HL-60 (cell line): ENCODE measurements at regions not wholly inside any gene's neighbourhood (a gene's known extent, or its start where the extent isn't known, plus 50 kb on each side); places are given as distances from the start of the nearest gene placed in this dataset.

Experiments
- DNase-seq, 2 experiments: peaks; one replicate each; pipeline ENCODE4 v3.0.0-alpha.2; 2010 to 2020; ENCODE audit warnings: low read depth in 1 of 2, low spot score in 1 of 2
- H3K27ac ChIP-seq: fragments of 250-450 bp; sonication (Bioruptor Pico); replicated peaks from 2 replicates; pipeline ENCODE4 v1.5.1; 2020; ENCODE audit warnings: mild to moderate bottlenecking, moderate library complexity
- H3K27me3 ChIP-seq: fragments of 250-450 bp; sonication (Bioruptor Pico); 2 replicates; pipeline ENCODE4 v1.5.1; 2021; ENCODE audit warnings: mild to moderate bottlenecking, moderate library complexity; ENCODE audit not compliant: insufficient read depth, poor library complexity, severe bottlenecking
- H3K4me3 ChIP-seq: replicated peaks from 2 replicates; pipeline ENCODE4 v1.5.1; 2011; ENCODE audit warnings: mild to moderate bottlenecking, control low read depth, low read length; ENCODE audit not compliant: insufficient read depth
- CTCF ChIP-seq: IDR thresholded peaks from one replicate; pipeline ENCODE4 v1.5.1; 2011; ENCODE audit warnings: low read length, control low read depth, inconsistent platforms; ENCODE audit not compliant: insufficient read depth
- GABPA ChIP-seq: IDR thresholded peaks from 2 replicates; pipeline ENCODE4 v1.6.1; 2012; ENCODE audit warnings: low read depth
- POLR2AphosphoS5 ChIP-seq: IDR thresholded peaks from 2 replicates; pipeline ENCODE4 v1.6.1; 2012; ENCODE audit warnings: low read depth
- REST ChIP-seq: IDR thresholded peaks from 2 replicates; pipeline ENCODE4 v1.6.1; 2012; ENCODE audit warnings: low read depth; ENCODE audit not compliant: insufficient replicate concordance
- SPI1 ChIP-seq: IDR thresholded peaks from 2 replicates; pipeline ENCODE4 v1.6.1; 2012; ENCODE audit warnings: low read depth, mild to moderate bottlenecking, borderline replicate concordance

- Histone ChIP-seq H3K27ac (no peak overlapping the region), H3K27me3 (no peaks in the 10 kb centered on the region), H3K4me3 (no peak overlapping the region)
- DNase-seq: no peak
- TF ChIP-seq POLR2AphosphoS5 (no peak), SPI1 (no peak), REST (no peak), GABPA (no peak), CTCF (no peak)
These were observed 289.2 kb upstream of the EMCN start for GRCh38 chr4:100806988-100807387.

GRCh38 chr4:100805538-100805937, 287.7 kb upstream of the EMCN start:
- Histone ChIP-seq H3K27me3 (no peaks in the 10 kb centered on the region), H3K4me3 (no peak overlapping the region), H3K27ac (no peak overlapping the region)
- no peak for DNase-seq
- TF ChIP-seq SPI1: no peak
- no peak for TF ChIP-seq REST
- TF ChIP-seq POLR2AphosphoS5: no peak
- TF ChIP-seq CTCF: no peak

- no peak overlapping the region for H3K27ac ChIP-seq
- DNase-seq: no peak
- TF ChIP-seq REST: no peak
- TF ChIP-seq POLR2AphosphoS5: no peak
- TF ChIP-seq CTCF: no peak
- TF ChIP-seq GABPA: no peak
- TF ChIP-seq SPI1: no peak
- no peak overlapping the region for H3K4me3 ChIP-seq
- no peaks in the 10 kb centered on the region for H3K27me3 ChIP-seq
These were observed 286.9 kb upstream of the EMCN start for GRCh38 chr4:100804576-100805360.
